ENCODE measurements at regions not wholly inside any gene's neighbourhood (a gene's known extent, or its start where the extent isn't known, plus 50 kb on each side); places are given as distances from the start of the nearest gene placed in this dataset.

- H3K27ac ChIP-seq: no peak overlapping the region
These were observed 147.4 kb upstream of the POU2AF2 start for GRCh38 chr11:111098091-111098490.

GRCh38 chr11:111097191-111097590 lies 148.3 kb upstream of the POU2AF2 start:
- H3K4me1 ChIP-seq: no peaks in the 10 kb centered on the region
- no peaks in the 10 kb centered on the region for H3K9me3 ChIP-seq
- no peak overlapping the region for H3K4me3 ChIP-seq
- H4K20me1 ChIP-seq: no peaks in the 10 kb centered on the region
- no peaks in the 10 kb centered on the region for H3K36me3 ChIP-seq
- H3K4me2 ChIP-seq: no peak overlapping the region
- H3K9ac ChIP-seq: no peak overlapping the region
- no peak for TF ChIP-seq Cebpa-rat (IDR thresholded peaks at IDR 0.05)
- no peaks in the 10 kb centered on the region for H3K27me3 ChIP-seq
- H3K27ac ChIP-seq: no peak overlapping the region

More at GRCh38 chr11:111098091-111098490, 147.4 kb upstream of the POU2AF2 start:
- Histone ChIP-seq H3K4me3 (no peak overlapping the region), H3K36me3 (no peaks in the 10 kb centered on the region), H3K9ac (no peak overlapping the region), H4K20me1 (no peaks in the 10 kb centered on the region), H3K4me2 (no peak overlapping the region), H3K27me3 (no peaks in the 10 kb centered on the region), H3K9me3 (no peaks in the 10 kb centered on the region), H3K4me1 (no peaks in the 10 kb centered on the region)
- no peak for TF ChIP-seq Cebpa-rat (IDR thresholded peaks at IDR 0.05)

GRCh38 chr11:111095327-111095726 lies 150.2 kb upstream of the POU2AF2 start:
- TF ChIP-seq Cebpa-rat (IDR thresholded peaks at IDR 0.05): no peak
- H3K4me2 ChIP-seq: no peak overlapping the region

GRCh38 chr11:111093061-111093460 lies 152.5 kb upstream of the POU2AF2 start:
- Histone ChIP-seq H3K27ac (no peak overlapping the region), H3K9ac (no peak overlapping the region), H3K36me3 (no peaks in the 10 kb centered on the region), H4K20me1 (no peaks in the 10 kb centered on the region), H3K4me3 (no peak overlapping the region), H3K27me3 (no peaks in the 10 kb centered on the region), H3K4me1 (no peaks in the 10 kb centered on the region), H3K4me2 (no peak overlapping the region), H3K9me3 (no peaks in the 10 kb centered on the region)
- no peak for TF ChIP-seq Cebpa-rat (IDR thresholded peaks at IDR 0.05)

More at GRCh38 chr11:111095327-111095726, 150.2 kb upstream of the POU2AF2 start:
- no peaks in the 10 kb centered on the region for H3K9me3 ChIP-seq
- H3K36me3 ChIP-seq: no peaks in the 10 kb centered on the region
- H3K27ac ChIP-seq: no peak overlapping the region
- H3K9ac ChIP-seq: no peak overlapping the region
- no peak overlapping the region for H3K4me3 ChIP-seq
- H3K27me3 ChIP-seq: no peaks in the 10 kb centered on the region
- H4K20me1 ChIP-seq: no peaks in the 10 kb centered on the region
- H3K4me1 ChIP-seq: no peaks in the 10 kb centered on the region

- no peaks in the 10 kb centered on the region for H4K20me1 ChIP-seq
- no peak for TF ChIP-seq Cebpa-rat (IDR thresholded peaks at IDR 0.05)
- no peaks in the 10 kb centered on the region for H3K9me3 ChIP-seq
- H3K4me1 ChIP-seq: no peaks in the 10 kb centered on the region
- no peak overlapping the region for H3K4me3 ChIP-seq
- no peak overlapping the region for H3K9ac ChIP-seq
- no peak overlapping the region for H3K4me2 ChIP-seq
- no peak overlapping the region for H3K27ac ChIP-seq
- H3K27me3 ChIP-seq: no peaks in the 10 kb centered on the region
- no peaks in the 10 kb centered on the region for H3K36me3 ChIP-seq
These were observed 154.1 kb upstream of the POU2AF2 start for GRCh38 chr11:111091321-111091938.

GRCh38 chr11:111089759-111090158 lies 155.8 kb upstream of the POU2AF2 start:
- no peak overlapping the region for H3K4me3 ChIP-seq
- no peak overlapping the region for H3K4me2 ChIP-seq
- H3K9me3 ChIP-seq: no peaks in the 10 kb centered on the region
- H3K36me3 ChIP-seq: no peaks in the 10 kb centered on the region
- no peaks in the 10 kb centered on the region for H3K27me3 ChIP-seq
- H3K9ac ChIP-seq: no peak overlapping the region
- H4K20me1 ChIP-seq: no peaks in the 10 kb centered on the region
- no peak overlapping the region for H3K27ac ChIP-seq
- TF ChIP-seq Cebpa-rat (IDR thresholded peaks at IDR 0.05): no peak
- no peaks in the 10 kb centered on the region for H3K4me1 ChIP-seq

GRCh38 chr11:111088847-111089355 lies 156.6 kb upstream of the POU2AF2 start:
- H3K9ac ChIP-seq: no peak overlapping the region
- no peaks in the 10 kb centered on the region for H3K36me3 ChIP-seq
- H3K27me3 ChIP-seq: no peaks in the 10 kb centered on the region
- TF ChIP-seq Cebpa-rat (IDR thresholded peaks at IDR 0.05): no peak
- no peak overlapping the region for H3K4me3 ChIP-seq
- no peak overlapping the region for H3K27ac ChIP-seq
- no peaks in the 10 kb centered on the region for H3K9me3 ChIP-seq
- H3K4me2 ChIP-seq: no peak overlapping the region
- H3K4me1 ChIP-seq: no peaks in the 10 kb centered on the region
- H4K20me1 ChIP-seq: no peaks in the 10 kb centered on the region

GRCh38 chr11:111086058-111086457 lies 159.5 kb upstream of the POU2AF2 start:
- Histone ChIP-seq H3K9me3 (no peaks in the 10 kb centered on the region), H3K27me3 (no peaks in the 10 kb centered on the region), H4K20me1 (no peaks in the 10 kb centered on the region), H3K36me3 (no peaks in the 10 kb centered on the region), H3K4me1 (no peaks in the 10 kb centered on the region), H3K4me2 (no peak overlapping the region), H3K27ac (no peak overlapping the region), H3K9ac (no peak overlapping the region), H3K4me3 (no peak overlapping the region)
- TF ChIP-seq Cebpa-rat (IDR thresholded peaks at IDR 0.05): no peak

GRCh38 chr11:111082664-111083063 lies 162.9 kb upstream of the POU2AF2 start:
- H3K27ac ChIP-seq: no peak overlapping the region
- no peaks in the 10 kb centered on the region for H3K9me3 ChIP-seq
- no peak overlapping the region for H3K4me3 ChIP-seq
- no peaks in the 10 kb centered on the region for H3K4me1 ChIP-seq
- no peak for TF ChIP-seq Cebpa-rat (IDR thresholded peaks at IDR 0.05)
- H4K20me1 ChIP-seq: no peaks in the 10 kb centered on the region
- no peaks in the 10 kb centered on the region for H3K27me3 ChIP-seq
- no peak overlapping the region for H3K9ac ChIP-seq
- no peaks in the 10 kb centered on the region for H3K36me3 ChIP-seq
- no peak overlapping the region for H3K4me2 ChIP-seq

- H3K9ac ChIP-seq: no peak overlapping the region
- no peaks in the 10 kb centered on the region for H3K9me3 ChIP-seq
- no peak overlapping the region for H3K27ac ChIP-seq
- no peaks in the 10 kb centered on the region for H4K20me1 ChIP-seq
- H3K4me2 ChIP-seq: no peak overlapping the region
- no peaks in the 10 kb centered on the region for H3K4me1 ChIP-seq
- H3K4me3 ChIP-seq: no peak overlapping the region
- H3K27me3 ChIP-seq: no peaks in the 10 kb centered on the region
- TF ChIP-seq Cebpa-rat (IDR thresholded peaks at IDR 0.05): no peak
- no peaks in the 10 kb centered on the region for H3K36me3 ChIP-seq
These were observed 164.5 kb upstream of the POU2AF2 start for GRCh38 chr11:111081021-111081511.
